NT2/D1 (cell line): ENCODE measurements at regions not wholly inside any gene's neighbourhood (a gene's known extent, or its start where the extent isn't known, plus 50 kb on each side); places are given as distances from the start of the nearest gene placed in this dataset.

Experiments
- DNase-seq: peaks from one replicate; pipeline ENCODE4 v3.0.0-alpha.2; 2011; ENCODE audit warnings: low read depth, low spot score
- H3K27me3 ChIP-seq: 2 replicates; pipeline ENCODE4 v1.6.0; 2011; ENCODE audit warnings: mild to moderate bottlenecking; ENCODE audit not compliant: insufficient read length, insufficient read depth
- H3K36me3 ChIP-seq: 2 replicates; pipeline ENCODE4 v1.6.1; 2011; ENCODE audit warnings: mild to moderate bottlenecking, low read length, mixed read lengths; ENCODE audit not compliant: insufficient read depth, insufficient read length
- H3K4me1 ChIP-seq: 2 replicates; pipeline ENCODE4 v1.5.1; 2011; ENCODE audit not compliant: insufficient read depth, insufficient read length
- H3K4me3 ChIP-seq: 2 replicates; pipeline ENCODE4 v1.5.1; 2011; ENCODE audit warnings: low read depth; ENCODE audit not compliant: insufficient read length
- H3K9ac ChIP-seq: 2 replicates; pipeline ENCODE4 v1.6.0; 2011; ENCODE audit warnings: low read depth; ENCODE audit not compliant: insufficient read length
- H3K9me3 ChIP-seq: 2 replicates; pipeline ENCODE4 v1.5.1; 2011; ENCODE audit warnings: mild to moderate bottlenecking, low read length; ENCODE audit not compliant: insufficient read depth
- SUZ12 ChIP-seq: IDR thresholded peaks from 2 replicates; pipeline ENCODE4 v1.6.1; 2011; ENCODE audit not compliant: insufficient read length, insufficient read depth; ENCODE audit errors: extremely low read depth
- YY1 ChIP-seq: IDR thresholded peaks from 2 replicates; pipeline ENCODE4 v1.6.1; 2011; ENCODE audit not compliant: insufficient read length, insufficient read depth
- ZNF274 ChIP-seq: IDR thresholded peaks from 2 replicates; pipeline ENCODE4 v1.6.1; 2011; ENCODE audit warnings: mild to moderate bottlenecking, low read depth, low read length

DNA sequence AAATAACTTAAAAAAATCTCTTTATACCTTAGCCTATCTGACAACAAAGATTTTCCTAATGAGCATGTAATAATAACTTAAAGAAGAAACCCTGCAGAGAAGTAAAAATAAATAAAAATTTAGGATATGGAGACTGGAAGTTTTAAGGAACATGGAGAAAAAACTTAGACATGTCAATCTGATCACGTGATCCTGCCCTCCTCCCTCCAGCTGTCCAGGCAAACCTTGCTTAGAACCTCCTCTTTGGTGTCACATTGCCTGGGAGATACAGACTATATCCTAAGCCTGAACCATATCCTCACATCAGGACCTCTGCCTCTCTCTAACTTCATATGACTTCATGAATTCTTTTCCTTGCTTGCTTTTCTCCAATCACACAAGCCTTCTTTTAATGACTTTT lies 275.5 kb downstream of the CNTN3 start:
- H3K4me1 ChIP-seq, result no peaks in the 10 kb centered on the region
- no peaks in the 10 kb centered on the region for H3K27me3 ChIP-seq
- no peaks in the 10 kb centered on the region for H3K36me3 ChIP-seq
- no peak overlapping the region for H3K9ac ChIP-seq
- no peaks in the 10 kb centered on the region for H3K9me3 ChIP-seq
- no peak for DNase-seq
- no peak overlapping the region for H3K4me3 ChIP-seq
- TF ChIP-seq YY1 (no peak), SUZ12 (no peak), ZNF274 (no peak)

DNA sequence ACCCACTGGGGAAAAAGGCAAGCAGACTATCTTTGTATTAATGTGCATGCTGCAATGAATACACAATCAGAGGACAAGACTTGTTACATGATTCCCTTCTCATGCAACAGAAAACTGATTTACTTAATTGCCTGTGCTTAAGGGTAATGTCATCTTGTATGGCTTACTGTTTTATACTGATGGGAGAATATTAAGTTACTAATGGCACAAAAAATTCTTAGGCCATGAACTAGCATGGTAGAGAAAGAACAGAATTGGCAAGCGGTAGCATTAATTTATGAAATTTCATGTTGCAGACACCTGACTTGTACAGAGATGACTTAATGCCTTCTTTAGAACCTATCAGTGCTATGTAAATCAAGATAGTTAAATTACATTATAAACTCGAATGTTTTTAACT lies 282.3 kb downstream of the CNTN3 start:
- TF ChIP-seq YY1, result no peak
- no peak for TF ChIP-seq SUZ12
- no peak for TF ChIP-seq ZNF274
- DNase-seq, result no peak

DNA sequence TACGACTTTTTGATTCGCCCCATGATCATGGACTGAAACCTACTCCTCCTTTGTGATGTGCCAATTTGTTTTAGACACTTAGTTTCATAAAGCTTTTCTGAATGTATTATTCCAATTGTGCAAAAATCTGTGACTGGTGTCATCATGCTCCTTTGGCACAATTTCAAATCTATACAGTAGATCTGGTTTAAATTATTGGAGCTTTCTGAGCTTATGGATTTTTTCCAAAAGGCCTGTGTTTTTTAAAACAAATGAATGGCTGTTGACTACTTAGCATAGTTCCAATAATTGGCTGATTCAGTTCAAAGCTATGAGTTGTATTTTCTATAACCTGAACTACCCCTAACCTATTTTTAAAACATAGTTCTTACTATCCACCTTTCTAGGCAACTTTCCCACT lies 282.7 kb downstream of the CNTN3 start:
- H3K36me3 ChIP-seq, result no peaks in the 10 kb centered on the region
- DNase-seq, result no peak
- H3K4me3 ChIP-seq, result no peak overlapping the region
- no peaks in the 10 kb centered on the region for H3K27me3 ChIP-seq
- H3K9me3 ChIP-seq, result no peaks in the 10 kb centered on the region; the same call in 1 of the 2 replicates
- no peak for TF ChIP-seq YY1
- no peak for TF ChIP-seq ZNF274
- no peak for TF ChIP-seq SUZ12
- no peaks in the 10 kb centered on the region for H3K4me1 ChIP-seq
- H3K9ac ChIP-seq, result no peak overlapping the region

More for the DNA sequence above, 282.3 kb downstream of the CNTN3 start:
- Histone ChIP-seq H3K9me3 (no peaks in the 10 kb centered on the region; the same call in 1 of the 2 replicates), H3K27me3 (no peaks in the 10 kb centered on the region), H3K4me1 (no peaks in the 10 kb centered on the region), H3K4me3 (no peak overlapping the region), H3K36me3 (no peaks in the 10 kb centered on the region), H3K9ac (no peak overlapping the region)

DNA sequence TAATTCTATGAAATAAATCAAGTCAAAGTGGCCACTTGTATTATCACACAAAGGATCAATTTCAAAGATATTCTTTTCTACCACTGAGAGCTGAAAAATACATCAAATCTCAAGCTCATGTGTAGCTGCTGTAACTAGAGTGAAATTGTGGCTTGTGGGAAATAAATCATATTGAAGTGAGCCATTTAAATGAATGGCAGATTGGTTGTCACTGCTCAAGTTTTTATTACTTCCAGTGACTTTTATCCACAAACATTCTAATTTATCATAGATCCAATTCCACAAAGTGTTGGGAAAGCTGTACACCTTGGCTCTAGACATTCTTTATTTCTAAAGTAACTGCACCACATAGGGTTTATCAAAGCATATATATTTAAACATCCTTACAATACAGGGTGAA lies 285.4 kb downstream of the CNTN3 start:
- TF ChIP-seq SUZ12 (no peak), ZNF274 (no peak), YY1 (no peak)
- Histone ChIP-seq H3K4me1 (no peaks in the 10 kb centered on the region), H3K27me3 (no peaks in the 10 kb centered on the region), H3K9ac (no peak overlapping the region), H3K4me3 (no peak overlapping the region), H3K36me3 (no peaks in the 10 kb centered on the region), H3K9me3 (no peaks in the 10 kb centered on the region; the same call in 1 of the 2 replicates)
- DNase-seq, result no peak

DNA sequence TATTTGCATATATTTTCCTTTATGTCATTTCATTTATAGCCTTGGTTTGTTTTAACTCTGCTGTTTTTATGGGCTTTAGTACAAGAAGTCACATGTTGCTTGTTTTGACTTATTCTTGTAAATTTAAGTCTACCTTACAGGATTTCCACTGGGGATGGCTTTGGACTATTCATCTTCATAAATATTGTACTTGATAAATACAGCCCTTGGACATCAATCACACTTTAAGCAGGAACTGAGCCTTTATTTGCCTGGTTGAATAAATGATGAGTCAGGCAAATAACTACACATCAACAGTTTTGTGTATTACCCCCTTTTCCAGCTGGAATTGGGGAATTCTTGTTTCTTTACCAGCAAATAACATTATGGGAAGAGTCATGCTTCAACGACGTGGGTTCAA lies 286.0 kb downstream of the CNTN3 start:
- DNase-seq, result no peak
- no peak overlapping the region for H3K9ac ChIP-seq

DNA sequence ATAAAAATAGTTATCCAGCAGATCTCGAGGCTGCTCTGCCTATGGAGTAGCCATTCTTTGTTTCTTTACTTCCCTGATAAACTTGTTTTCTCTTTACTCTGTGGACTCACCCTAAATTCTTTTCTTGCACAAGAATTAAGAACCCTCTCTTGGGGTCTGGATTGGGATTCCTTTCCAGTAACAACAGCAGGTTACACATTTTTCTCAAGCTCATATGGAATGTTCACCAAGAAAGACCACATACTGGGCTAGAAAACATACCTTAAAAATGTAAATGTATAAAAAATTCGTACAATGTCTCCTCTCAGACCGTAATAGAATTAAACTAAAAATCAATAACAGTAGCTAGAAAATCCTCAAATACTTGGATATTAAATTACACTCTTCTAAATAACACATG lies 299.2 kb downstream of the CNTN3 start:
- DNase-seq, result no peak
- TF ChIP-seq SUZ12 (no peak), YY1 (no peak), ZNF274 (no peak)

More for the DNA sequence above, 286.0 kb downstream of the CNTN3 start:
- H3K4me3 ChIP-seq, result no peak overlapping the region
- no peak for TF ChIP-seq ZNF274
- no peak for TF ChIP-seq YY1
- TF ChIP-seq SUZ12, result no peak
- no peaks in the 10 kb centered on the region; the same call in 1 of the 2 replicates for H3K9me3 ChIP-seq
- H3K36me3 ChIP-seq, result no peaks in the 10 kb centered on the region
- no peaks in the 10 kb centered on the region for H3K4me1 ChIP-seq
- no peaks in the 10 kb centered on the region for H3K27me3 ChIP-seq

DNA sequence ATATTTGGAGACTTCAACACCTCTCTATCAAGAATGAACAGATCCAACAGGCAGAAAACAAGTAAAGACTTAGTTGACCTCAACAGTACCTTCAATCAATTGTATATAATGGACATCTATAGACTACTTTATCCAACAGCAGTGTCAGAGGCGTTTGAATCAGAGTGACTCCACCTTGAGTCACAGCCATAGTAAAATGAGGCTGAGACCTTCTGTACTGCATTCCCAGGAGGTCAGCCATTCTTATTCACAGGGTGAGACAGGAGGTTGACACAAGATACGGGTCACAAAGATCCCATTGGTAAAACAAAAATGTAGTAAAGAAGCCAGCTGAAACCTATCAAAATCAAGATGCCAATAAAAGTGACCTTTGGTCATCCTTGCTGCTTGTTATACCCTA lies 299.8 kb downstream of the CNTN3 start:
- no peak overlapping the region for H3K4me3 ChIP-seq

More for the DNA sequence above, 299.2 kb downstream of the CNTN3 start:
- no peaks in the 10 kb centered on the region for H3K27me3 ChIP-seq
- H3K9ac ChIP-seq, result no peak overlapping the region
- H3K9me3 ChIP-seq, result no peaks in the 10 kb centered on the region
- H3K4me3 ChIP-seq, result no peak overlapping the region
- H3K4me1 ChIP-seq, result no peaks in the 10 kb centered on the region
- no peaks in the 10 kb centered on the region for H3K36me3 ChIP-seq

DNA sequence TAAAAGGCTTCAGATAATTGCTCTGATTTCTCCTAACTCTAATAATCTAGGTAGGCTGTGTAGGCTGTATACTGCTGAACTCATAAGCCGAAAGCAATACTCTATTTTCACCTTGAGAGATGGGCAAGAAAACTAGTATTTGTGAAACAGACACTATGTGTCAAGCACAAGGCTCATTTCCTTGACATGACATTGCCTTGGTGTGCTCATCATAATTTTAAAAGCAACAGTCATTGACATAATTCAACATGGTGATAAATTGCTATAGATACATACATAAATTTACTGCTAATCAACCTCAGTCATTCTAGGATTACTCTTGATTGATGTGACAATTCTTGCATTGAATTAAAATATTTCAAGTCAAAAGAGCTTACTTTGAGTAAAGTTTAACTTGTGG lies 304.7 kb downstream of the CNTN3 start:
- H3K27me3 ChIP-seq, result no peaks in the 10 kb centered on the region
- no peaks in the 10 kb centered on the region for H3K9me3 ChIP-seq
- H3K4me3 ChIP-seq, result no peak overlapping the region
- no peaks in the 10 kb centered on the region for H3K4me1 ChIP-seq
- H3K9ac ChIP-seq, result no peak overlapping the region
- H3K36me3 ChIP-seq, result no peaks in the 10 kb centered on the region
- no peak for TF ChIP-seq ZNF274
- no peak for DNase-seq

More for the DNA sequence above, 299.8 kb downstream of the CNTN3 start:
- Histone ChIP-seq H3K4me1 (no peaks in the 10 kb centered on the region), H3K9ac (no peak overlapping the region), H3K9me3 (no peaks in the 10 kb centered on the region), H3K27me3 (no peaks in the 10 kb centered on the region), H3K36me3 (no peaks in the 10 kb centered on the region)
- no peak for DNase-seq
- TF ChIP-seq ZNF274, result no peak
- TF ChIP-seq YY1, result no peak
- no peak for TF ChIP-seq SUZ12
